Type B pancreatic cell (in vitro differentiated cells): ENCODE measurements at regions not wholly inside any gene's neighbourhood (a gene's known extent, or its start where the extent isn't known, plus 50 kb on each side); places are given as distances from the start of the nearest gene placed in this dataset.

ENCODE experiments used
- DNase-seq: peaks from one replicate; pipeline ENCODE4 v3.0.0; 2021; ENCODE audit warnings: mixed read lengths; ENCODE audit not compliant: unreplicated experiment; ENCODE audit errors: extremely low spot score
- H3K27ac Mint-ChIP-seq: 2 replicates; pipeline ENCODE4 v1.8.0; 2021; ENCODE audit warnings: mild to moderate bottlenecking, mixed read lengths
- H3K27me3 Mint-ChIP-seq: 2 replicates; pipeline ENCODE4 v1.8.0; 2021; ENCODE audit warnings: mixed read lengths
- H3K36me3 Mint-ChIP-seq: 2 replicates; pipeline ENCODE4 v1.8.0; 2021; ENCODE audit warnings: mixed read lengths
- H3K4me1 Mint-ChIP-seq: one replicate; pipeline ENCODE4 v1.8.0; 2021; ENCODE audit warnings: mixed read lengths; ENCODE audit not compliant: unreplicated experiment
- H3K4me3 Mint-ChIP-seq: 2 replicates; pipeline ENCODE4 v1.8.0; 2021; ENCODE audit warnings: mild to moderate bottlenecking, mixed read lengths
- H3K9me3 Mint-ChIP-seq: 2 replicates; pipeline ENCODE4 v1.8.0; 2021; ENCODE audit warnings: mixed read lengths
- TF ChIP-seq, protein P1 (sequence below): fragments of 200-600 bp; sonication (generic); conservative IDR thresholded peaks from 2 replicates; pipeline ENCODE4 v1.5.0; 2021; ENCODE audit warnings: antibody characterized with exemption, mild to moderate bottlenecking

DNA sequence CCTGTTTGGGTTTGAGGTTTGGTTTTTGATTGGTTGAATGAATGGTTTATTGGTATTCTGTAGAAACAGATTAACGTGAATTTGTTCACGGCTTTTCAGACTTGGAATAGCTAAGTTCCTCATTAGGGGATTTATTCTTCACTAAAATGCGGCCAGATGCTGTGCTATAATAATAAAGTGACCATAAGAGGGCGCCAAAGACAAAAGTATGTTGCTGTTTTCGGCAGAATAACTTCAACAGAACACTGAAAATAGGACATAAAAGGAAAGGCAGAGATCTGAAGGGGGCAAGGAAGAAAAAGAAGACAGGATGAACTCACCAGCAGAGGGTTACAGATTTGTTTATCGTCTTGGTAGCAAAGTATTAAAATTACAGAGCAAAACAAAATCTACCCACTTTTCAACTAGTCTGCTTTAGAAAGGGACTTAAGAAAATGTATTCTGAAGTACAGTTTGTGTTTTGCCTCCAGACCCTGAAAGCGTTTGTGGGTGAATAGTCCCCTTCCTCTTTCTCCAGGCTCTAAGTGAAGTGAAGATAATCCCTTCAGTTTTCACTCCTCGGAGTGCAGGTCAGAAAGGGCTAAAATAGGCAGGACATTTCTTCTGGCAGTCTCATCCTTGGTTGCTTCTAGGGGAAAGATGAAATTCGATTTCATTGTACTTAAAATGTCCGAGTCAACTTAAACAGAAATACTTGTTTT, 147.6 kb downstream of the IL20RB start:
- no peaks in the 10 kb centered on the region for H3K36me3 Mint-ChIP-seq
- TF ChIP-seq, protein P1, sequence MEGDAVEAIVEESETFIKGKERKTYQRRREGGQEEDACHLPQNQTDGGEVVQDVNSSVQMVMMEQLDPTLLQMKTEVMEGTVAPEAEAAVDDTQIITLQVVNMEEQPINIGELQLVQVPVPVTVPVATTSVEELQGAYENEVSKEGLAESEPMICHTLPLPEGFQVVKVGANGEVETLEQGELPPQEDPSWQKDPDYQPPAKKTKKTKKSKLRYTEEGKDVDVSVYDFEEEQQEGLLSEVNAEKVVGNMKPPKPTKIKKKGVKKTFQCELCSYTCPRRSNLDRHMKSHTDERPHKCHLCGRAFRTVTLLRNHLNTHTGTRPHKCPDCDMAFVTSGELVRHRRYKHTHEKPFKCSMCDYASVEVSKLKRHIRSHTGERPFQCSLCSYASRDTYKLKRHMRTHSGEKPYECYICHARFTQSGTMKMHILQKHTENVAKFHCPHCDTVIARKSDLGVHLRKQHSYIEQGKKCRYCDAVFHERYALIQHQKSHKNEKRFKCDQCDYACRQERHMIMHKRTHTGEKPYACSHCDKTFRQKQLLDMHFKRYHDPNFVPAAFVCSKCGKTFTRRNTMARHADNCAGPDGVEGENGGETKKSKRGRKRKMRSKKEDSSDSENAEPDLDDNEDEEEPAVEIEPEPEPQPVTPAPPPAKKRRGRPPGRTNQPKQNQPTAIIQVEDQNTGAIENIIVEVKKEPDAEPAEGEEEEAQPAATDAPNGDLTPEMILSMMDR, result peak; percentile 90
- no peak overlapping the region for H3K27ac Mint-ChIP-seq
- no peaks in the 10 kb centered on the region for H3K4me1 Mint-ChIP-seq
- H3K4me3 Mint-ChIP-seq, result no peak overlapping the region
- peaks cover 30% of the 10 kb centered on the region for H3K27me3 Mint-ChIP-seq
- no peaks in the 10 kb centered on the region for H3K9me3 Mint-ChIP-seq
- no peak for DNase-seq

DNA sequence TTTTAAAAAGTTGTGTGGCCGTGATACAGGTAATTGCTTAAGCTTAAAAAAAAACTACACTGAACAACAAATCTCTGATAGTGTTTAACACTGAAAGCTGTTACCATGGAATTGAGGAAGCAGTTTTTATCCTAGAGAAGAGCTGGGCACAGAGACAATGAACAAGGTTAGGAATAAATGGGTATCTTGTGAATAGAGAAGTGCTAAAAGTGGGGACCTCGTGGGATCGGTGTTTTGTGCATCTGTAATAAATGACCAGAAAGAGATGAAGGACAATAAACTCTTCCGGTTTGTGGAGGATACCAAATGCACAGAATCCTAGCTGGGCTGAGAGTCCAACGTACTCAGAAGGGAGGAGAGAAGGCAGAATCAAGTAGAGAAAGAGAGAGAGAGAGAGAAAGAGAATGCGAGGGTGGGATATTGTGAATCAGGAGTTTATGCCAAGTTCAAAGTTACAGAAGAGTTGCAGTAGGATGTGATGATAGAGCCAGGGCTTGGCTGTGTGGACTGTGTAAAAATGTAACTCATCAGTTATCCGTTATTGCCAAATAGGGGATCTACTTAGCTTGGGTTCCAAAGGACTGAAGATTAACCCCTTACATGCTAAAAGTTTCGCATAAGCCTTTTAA, 148.9 kb downstream of the IL20RB start:
- H3K27ac Mint-ChIP-seq, result no peak overlapping the region
- peaks cover 26% of the 10 kb centered on the region for H3K27me3 Mint-ChIP-seq
- no peak overlapping the region for H3K4me3 Mint-ChIP-seq
- no peaks in the 10 kb centered on the region for H3K4me1 Mint-ChIP-seq
- DNase-seq, result no peak
- no peaks in the 10 kb centered on the region for H3K36me3 Mint-ChIP-seq
- TF ChIP-seq, protein P1, result no peak
- no peaks in the 10 kb centered on the region for H3K9me3 Mint-ChIP-seq

DNA sequence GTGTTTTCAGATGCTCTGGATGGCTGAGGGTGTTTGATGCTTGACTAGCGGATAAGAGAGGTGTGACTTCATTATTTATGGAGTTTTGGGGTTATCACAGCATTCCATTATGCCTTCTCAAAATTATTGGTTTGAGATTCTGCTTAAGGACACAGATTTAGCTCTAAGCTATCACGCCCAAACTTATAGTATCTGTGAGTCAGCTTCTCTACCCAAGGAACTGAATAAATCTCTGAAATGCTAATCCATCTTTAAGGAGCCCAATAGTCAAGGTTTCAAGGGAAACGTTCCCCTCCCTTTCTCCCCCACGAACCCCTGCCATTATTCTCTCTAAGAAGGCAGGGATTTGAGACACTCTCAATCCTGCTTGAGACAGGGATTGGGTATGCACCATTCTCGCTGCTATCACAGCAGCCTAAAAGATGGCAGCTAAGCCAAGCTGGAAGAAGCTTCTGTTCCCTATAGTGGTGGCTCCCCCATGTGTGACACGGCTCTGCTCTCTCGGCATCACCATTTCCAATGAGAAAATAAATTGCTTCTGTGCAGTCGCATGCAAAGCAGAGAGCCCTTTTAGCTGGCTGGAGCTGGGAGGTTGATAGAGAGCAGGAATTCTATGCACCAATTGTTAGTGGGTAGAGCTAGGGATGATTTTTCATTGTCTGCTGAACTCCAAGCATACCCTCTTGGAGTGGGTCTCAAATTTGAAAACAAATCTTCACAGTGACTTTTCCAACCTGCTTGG, 151.1 kb downstream of the IL20RB start:
- Mint-ChIP-seq H3K4me1 (no peaks in the 10 kb centered on the region), H3K27ac (no peak overlapping the region), H3K4me3 (no peak overlapping the region), H3K27me3 (peaks cover 20% of the 10 kb centered on the region), H3K9me3 (no peaks in the 10 kb centered on the region), H3K36me3 (no peaks in the 10 kb centered on the region)
- TF ChIP-seq, protein P1, result no peak
- no peak for DNase-seq

DNA sequence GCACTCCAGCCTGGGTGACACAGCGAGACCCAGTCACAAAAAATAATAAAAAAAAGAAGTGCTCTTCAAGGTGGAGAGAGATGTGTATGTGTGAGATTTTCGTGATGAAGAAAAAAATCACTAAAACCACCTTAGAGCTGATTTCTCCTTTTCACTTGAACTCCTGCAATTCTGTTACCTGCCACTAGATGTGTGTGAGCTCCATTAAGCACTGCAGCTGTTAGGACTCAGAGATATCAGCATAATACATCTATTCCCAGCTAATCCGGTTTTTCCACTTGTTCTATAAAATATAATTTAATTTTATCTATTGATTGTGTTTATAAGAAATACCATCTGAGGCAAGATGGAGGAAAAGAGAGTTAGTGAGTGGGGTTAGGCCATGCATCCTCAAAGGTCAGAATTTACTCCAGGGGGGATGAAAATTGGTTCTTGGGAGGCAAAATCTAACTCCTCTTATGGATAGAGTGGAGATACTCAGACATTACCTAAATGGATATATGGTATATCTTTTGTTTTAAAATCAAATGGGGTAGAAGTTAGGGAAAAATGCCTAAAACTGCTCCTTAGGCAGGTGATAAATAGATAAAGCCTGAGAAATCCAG, 152.7 kb downstream of the IL20RB start:
- no peaks in the 10 kb centered on the region for H3K36me3 Mint-ChIP-seq
- peaks cover 20% of the 10 kb centered on the region for H3K27me3 Mint-ChIP-seq
- no peak overlapping the region for H3K27ac Mint-ChIP-seq
- H3K4me1 Mint-ChIP-seq, result no peaks in the 10 kb centered on the region
- H3K9me3 Mint-ChIP-seq, result no peaks in the 10 kb centered on the region
- no peak overlapping the region for H3K4me3 Mint-ChIP-seq
- no peak for DNase-seq
- TF ChIP-seq, protein P1, result peak; percentile 84

DNA sequence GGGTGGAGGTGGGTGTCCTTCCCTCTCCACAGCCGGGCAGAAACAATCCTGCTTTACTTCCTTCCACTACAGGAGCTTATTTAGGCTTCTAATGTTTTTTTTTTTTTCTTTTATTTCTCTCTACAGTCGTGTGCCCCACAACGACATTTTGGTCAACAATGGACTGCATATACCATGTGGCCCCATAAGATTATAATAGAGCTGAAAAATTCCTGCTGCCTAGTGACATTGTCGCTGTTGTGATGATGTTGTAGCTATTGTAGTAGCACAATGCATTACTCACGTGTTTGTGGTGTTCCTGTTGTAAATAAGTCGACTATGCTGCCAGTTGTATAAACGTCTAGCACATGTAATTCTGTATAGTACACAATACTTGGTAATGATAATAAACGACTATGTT, 153.7 kb downstream of the IL20RB start:
- Mint-ChIP-seq H3K4me3 (no peak overlapping the region), H3K9me3 (no peaks in the 10 kb centered on the region), H3K36me3 (no peaks in the 10 kb centered on the region), H3K27me3 (peaks cover 19% of the 10 kb centered on the region), H3K27ac (no peak overlapping the region), H3K4me1 (no peaks in the 10 kb centered on the region)
- TF ChIP-seq, protein P1, result no peak
- no peak for DNase-seq
